ENCODE measurements at regions not wholly inside any gene's neighbourhood (a gene's known extent, or its start where the extent isn't known, plus 50 kb on each side); places are given as distances from the start of the nearest gene placed in this dataset.
"Not testable (repeated sequence)": the region's sequence is repeated elsewhere in the genome, so short reads cannot be mapped to it uniquely, and the experiment has no call there.

GRCh38 chr12:62196146-62196545 lies 64.1 kb upstream of the USP15 start:
- CTCF ChIA-PET, result interaction anchor here (1.4 kb wide), 1 partner anchor 14 kb away, joined by 7 read pairs; no protein-coding TSS in a partner anchor
- H3K27ac Mint-ChIP-seq, result no peak overlapping the region
- intact Hi-C loops (cut with DNase I, micrococcal nuclease), result no loop called here

GRCh38 chr12:62202861-62203260 lies 57.3 kb upstream of the USP15 start:
- POLR2A ChIA-PET; H3K4me1 Mint-ChIP-seq (ENCODE audit: low read depth); ATAC-seq (ENCODE audit: poor library complexity); H3K27ac Mint-ChIP-seq; H3K27me3 Mint-ChIP-seq; H3K36me3 Mint-ChIP-seq (ENCODE audit: low read depth); H3K36me3 ChIP-seq (ENCODE audit: insufficient read depth, low read length); intact Hi-C loops (cut with DNase I, micrococcal nuclease); H3K4me3 Mint-ChIP-seq; H3K4me3 ChIP-seq (ENCODE audit: low read length); H3K4me1 ChIP-seq (ENCODE audit: insufficient read depth, low read length); H3K27ac ChIP-seq (ENCODE audit: low read depth in 1 of 2, low read length in 2 of 2); CTCF ChIA-PET; H3K27me3 ChIP-seq (ENCODE audit: control insufficient read depth in 1 of 2, insufficient read depth in 2 of 2, low read length in 2 of 2); DNase-seq: not testable (repeated sequence)
- H3K9me3 ChIP-seq (ENCODE audit: control insufficient read depth in 1 of 2, insufficient read depth in 1 of 2, low read length in 2 of 2), result peaks cover 5 to 14% of the 10 kb centered on the region in 2 experiments
- H3K9me3 Mint-ChIP-seq, result peaks cover 14% of the 10 kb centered on the region

More at GRCh38 chr12:62196146-62196545, 64.1 kb upstream of the USP15 start:
- H3K9me3 ChIP-seq (ENCODE audit: control insufficient read depth in 1 of 2, insufficient read depth in 1 of 2, low read length in 2 of 2), result no peaks in the 10 kb centered on the region
- no peak for TF ChIP-seq CTCF (IDR thresholded peaks at IDR 0.05)
- H3K4me3 ChIP-seq (ENCODE audit: low read length), result no peak overlapping the region
- DNase-seq (no peak), ATAC-seq (ENCODE audit: poor library complexity) (no peak)
- Mint-ChIP-seq H3K9me3 (peaks cover 6% of the 10 kb centered on the region), H3K4me3 (no peak overlapping the region), H3K27me3 (peaks cover 18% of the 10 kb centered on the region), H3K4me1 (ENCODE audit: low read depth) (peaks cover 13% of the 10 kb centered on the region), H3K36me3 (ENCODE audit: low read depth) (no peaks in the 10 kb centered on the region)
- no peak overlapping the region for H3K27ac ChIP-seq (ENCODE audit: low read depth in 1 of 2, low read length in 2 of 2)
- no peaks in the 10 kb centered on the region for H3K36me3 ChIP-seq (ENCODE audit: insufficient read depth, low read length)
- H3K27me3 ChIP-seq (ENCODE audit: control insufficient read depth in 1 of 2, insufficient read depth in 2 of 2, low read length in 2 of 2), result peaks cover 3 to 10% of the 10 kb centered on the region in 2 experiments
- POLR2A ChIA-PET, result no interaction called here
- peaks cover 15% of the 10 kb centered on the region for H3K4me1 ChIP-seq (ENCODE audit: insufficient read depth, low read length)

GRCh38 chr12:62205346-62205745 lies 54.9 kb upstream of the USP15 start:
- DNase-seq, result no peak
- peaks cover 5 to 14% of the 10 kb centered on the region in 2 experiments for H3K9me3 ChIP-seq (ENCODE audit: control insufficient read depth in 1 of 2, insufficient read depth in 1 of 2, low read length in 2 of 2)
- CTCF ChIA-PET, result no interaction called here
- TF ChIP-seq CTCF (IDR thresholded peaks at IDR 0.05), result no peak
- no peak for ATAC-seq (ENCODE audit: poor library complexity)
- Mint-ChIP-seq H3K4me3 (no peak overlapping the region), H3K36me3 (ENCODE audit: low read depth) (peaks cover 8% of the 10 kb centered on the region), H3K27me3 (peaks cover 6% of the 10 kb centered on the region), H3K27ac (no peak overlapping the region), H3K9me3 (peaks cover 10% of the 10 kb centered on the region), H3K4me1 (ENCODE audit: low read depth) (peaks cover 9% of the 10 kb centered on the region)
- H3K27me3 ChIP-seq (ENCODE audit: control insufficient read depth in 1 of 2, insufficient read depth in 2 of 2, low read length in 2 of 2), result no peaks in the 10 kb centered on the region
- no peaks in the 10 kb centered on the region for H3K4me1 ChIP-seq (ENCODE audit: insufficient read depth, low read length)
- no peak overlapping the region for H3K4me3 ChIP-seq (ENCODE audit: low read length)
- POLR2A ChIA-PET, result no interaction called here
- H3K27ac ChIP-seq (ENCODE audit: low read depth in 1 of 2, low read length in 2 of 2), result no peak overlapping the region
- H3K36me3 ChIP-seq (ENCODE audit: insufficient read depth, low read length), result no peaks in the 10 kb centered on the region
- intact Hi-C loops (cut with DNase I, micrococcal nuclease), result no loop called here

DNA sequence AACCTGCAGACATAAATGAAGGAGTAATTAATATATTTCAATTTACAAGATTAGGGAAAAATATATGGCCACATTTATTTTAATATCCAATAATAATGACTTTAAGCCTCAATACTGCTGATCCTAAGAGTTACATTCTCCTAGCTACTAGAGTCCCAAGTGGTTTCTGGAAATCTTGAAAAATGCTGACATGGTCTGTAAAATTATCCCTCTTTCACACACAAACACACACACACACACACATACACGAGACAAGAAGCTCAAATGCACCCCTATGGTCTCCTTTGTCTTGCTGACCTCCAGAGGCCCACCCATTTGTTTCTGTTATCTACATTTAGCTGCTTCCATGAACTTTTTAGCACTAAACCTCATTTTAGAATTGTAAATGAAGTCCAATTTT lies 53.0 kb upstream of the USP15 start:
- H3K27me3 ChIP-seq (ENCODE audit: control insufficient read depth in 1 of 2, insufficient read depth in 2 of 2, low read length in 2 of 2), result no peaks in the 10 kb centered on the region
- H3K27ac Mint-ChIP-seq, result no peak overlapping the region
- intact Hi-C loops (cut with DNase I, micrococcal nuclease), result no loop called here
- CTCF ChIA-PET, result no interaction called here
- H3K27ac ChIP-seq (ENCODE audit: low read depth in 1 of 2, low read length in 2 of 2), result no peak overlapping the region
- peaks cover 12% of the 10 kb centered on the region for H3K4me1 Mint-ChIP-seq (ENCODE audit: low read depth)
- DNase-seq (no peak), ATAC-seq (ENCODE audit: poor library complexity) (no peak)
- H3K4me1 ChIP-seq (ENCODE audit: insufficient read depth, low read length), result no peaks in the 10 kb centered on the region
- no peak for TF ChIP-seq CTCF (IDR thresholded peaks at IDR 0.05)
- H3K27me3 Mint-ChIP-seq, result peaks cover 6% of the 10 kb centered on the region
- no peaks in the 10 kb centered on the region for H3K36me3 ChIP-seq (ENCODE audit: insufficient read depth, low read length)
- no peak overlapping the region for H3K4me3 ChIP-seq (ENCODE audit: low read length)
- peaks cover 5 to 12% of the 10 kb centered on the region in 2 experiments for H3K9me3 ChIP-seq (ENCODE audit: control insufficient read depth in 1 of 2, insufficient read depth in 1 of 2, low read length in 2 of 2)
- no peak overlapping the region for H3K4me3 Mint-ChIP-seq
- peaks cover 6% of the 10 kb centered on the region for H3K9me3 Mint-ChIP-seq
- POLR2A ChIA-PET, result no interaction called here
- peaks cover 8% of the 10 kb centered on the region for H3K36me3 Mint-ChIP-seq (ENCODE audit: low read depth)
